ENCODE measurements at regions not wholly inside any gene's neighbourhood (a gene's known extent, or its start where the extent isn't known, plus 50 kb on each side); places are given as distances from the start of the nearest gene placed in this dataset.

GRCh38 chr1:193663965-193664364, 477.6 kb upstream of the B3GALT2 start:
- TF ChIP-seq CTCF (IDR thresholded peaks at IDR 0.05 in 2 of 3, conservative IDR thresholded peaks at IDR 0.05 in 1 of 3; ENCODE audit: borderline replicate concordance in 1 of 3, insufficient read depth in 1 of 3, low read depth in 2 of 3, low read length in 2 of 3) = no peak
- no peak for TF ChIP-seq POLR2A (IDR thresholded peaks at IDR 0.05; ENCODE audit: borderline replicate concordance, extremely low read depth, insufficient read depth, insufficient read length)
- no peak for TF ChIP-seq SP1 (IDR thresholded peaks at IDR 0.05; ENCODE audit: low read depth)
- TF ChIP-seq CEBPB (IDR thresholded peaks at IDR 0.05; ENCODE audit: low read depth) = no peak
- no peak for TF ChIP-seq RAD21 (IDR thresholded peaks at IDR 0.05; ENCODE audit: low read depth)
- TF ChIP-seq POLR2AphosphoS5 (IDR thresholded peaks at IDR 0.05; ENCODE audit: low read depth, low read length) = no peak
- no peak for TF ChIP-seq JUND (IDR thresholded peaks at IDR 0.05)
- no peak for TF ChIP-seq ATF3 (IDR thresholded peaks at IDR 0.05)
- TF ChIP-seq SIN3A (IDR thresholded peaks at IDR 0.05; ENCODE audit: low read depth) = no peak
- no peak for TF ChIP-seq REST (IDR thresholded peaks at IDR 0.05; ENCODE audit: low read depth)
- TF ChIP-seq YY1 (IDR thresholded peaks at IDR 0.05; ENCODE audit: extremely low read depth, insufficient replicate concordance, low read depth, low read length) = no peak
- no peak for TF ChIP-seq ZNF274 (IDR thresholded peaks at IDR 0.05; ENCODE audit: low read depth, low read length)
- TF ChIP-seq FOSL1 (IDR thresholded peaks at IDR 0.05; ENCODE audit: low read depth) = no peak
- no peak for TF ChIP-seq ZFX (IDR thresholded peaks at IDR 0.05)

Data from HCT116 (cell line).